GM21515 (cell line): ENCODE measurements at regions not wholly inside any gene's neighbourhood (a gene's known extent, or its start where the extent isn't known, plus 50 kb on each side); places are given as distances from the start of the nearest gene placed in this dataset.

Experiments used
- ATAC-seq: cut with Tn5 transposase; IDR thresholded peaks from one replicate; pipeline ENCODE4 v1.9.1; 2021; ENCODE audit not compliant: unreplicated experiment

GRCh38 chr6:97572943-97573342, 289.9 kb upstream of the MMS22L start:
- ATAC-seq = no peak

GRCh38 chr6:97586344-97586743, 303.3 kb upstream of the MMS22L start:
- peak; percentile 60 for ATAC-seq

- no peak for ATAC-seq
Measured at GRCh38 chr6:97591955-97592354, 308.9 kb upstream of the MMS22L start.

GRCh38 chr6:97594844-97595243, 311.8 kb upstream of the MMS22L start:
- no peak for ATAC-seq

- ATAC-seq = no peak
Measured at GRCh38 chr6:97621111-97621510, 338.1 kb upstream of the MMS22L start.

- no peak for ATAC-seq
Measured at GRCh38 chr6:97626671-97627441, 343.8 kb upstream of the MMS22L start.

- no peak for ATAC-seq
Measured at GRCh38 chr6:97629180-97629579, 346.2 kb upstream of the MMS22L start.

GRCh38 chr6:97630604-97631003, 347.6 kb upstream of the MMS22L start:
- ATAC-seq = no peak

- no peak for ATAC-seq
Measured at GRCh38 chr6:97632341-97632740, 349.3 kb upstream of the MMS22L start.

GRCh38 chr6:97639702-97640101, 356.7 kb upstream of the MMS22L start:
- ATAC-seq = no peak

- no peak for ATAC-seq
Measured at GRCh38 chr6:97644353-97644752, 361.3 kb upstream of the MMS22L start.

- no peak for ATAC-seq
Measured at GRCh38 chr6:97645757-97646156, 362.7 kb upstream of the MMS22L start.

GRCh38 chr6:97653076-97653475, 370.1 kb upstream of the MMS22L start:
- ATAC-seq = no peak

GRCh38 chr6:97653517-97653916, 370.5 kb upstream of the MMS22L start:
- no peak for ATAC-seq

GRCh38 chr6:97654674-97655073, 371.7 kb upstream of the MMS22L start:
- ATAC-seq = no peak

GRCh38 chr6:97656236-97656635, 373.2 kb upstream of the MMS22L start:
- no peak for ATAC-seq

GRCh38 chr6:97656706-97657350, 373.8 kb upstream of the MMS22L start:
- ATAC-seq = no peak

- no peak for ATAC-seq
Measured at GRCh38 chr6:97658090-97658489, 375.1 kb upstream of the MMS22L start.

GRCh38 chr6:97663252-97663651, 380.2 kb upstream of the MMS22L start:
- ATAC-seq = no peak

GRCh38 chr6:97665446-97665845, 382.4 kb upstream of the MMS22L start:
- no peak for ATAC-seq

- ATAC-seq = no peak
Measured at GRCh38 chr6:97666889-97667288, 383.9 kb upstream of the MMS22L start.

GRCh38 chr6:97668716-97669115, 385.7 kb upstream of the MMS22L start:
- ATAC-seq = peak; percentile 35
